Stimulated activated CD4-positive, alpha-beta T cell treated with anti-CD3 and anti-CD28 coated beads, Interleukin-12 subunit alpha, Interleukin-12 subunit beta, amount 100 ng/mL, for 48 hours (primary cell): ENCODE measurements at regions not wholly inside any gene's neighbourhood (a gene's known extent, or its start where the extent isn't known, plus 50 kb on each side); places are given as distances from the start of the nearest gene placed in this dataset.

Experiments used
- DNase-seq, 3 donors: peaks; one replicate each; pipeline ENCODE4 v3.0.0-alpha.2; 2020; ENCODE audit warnings: low read depth in 2 of 3, low spot score in 1 of 3

DNA sequence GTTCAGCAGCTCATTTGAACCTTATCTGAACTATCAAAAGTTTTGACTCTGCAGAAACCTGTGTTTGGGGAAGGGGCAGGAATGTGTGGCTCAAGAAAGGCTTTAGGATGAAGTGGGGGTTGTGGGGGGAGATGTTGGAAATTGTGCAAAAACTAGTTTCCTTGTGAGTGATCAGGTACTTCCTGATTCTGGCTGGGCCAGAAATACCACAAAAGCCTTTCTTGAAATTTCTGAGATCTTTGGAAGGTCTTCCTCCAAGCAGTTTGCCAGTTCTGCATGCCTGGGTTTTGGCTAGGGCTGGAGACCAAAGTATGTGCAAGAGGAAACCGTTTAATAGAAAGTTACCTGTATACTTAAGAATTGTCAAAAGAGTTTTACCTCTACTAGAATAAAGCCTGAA, 116.6 kb downstream of the BMP2 start:
- no peak for DNase-seq

DNA sequence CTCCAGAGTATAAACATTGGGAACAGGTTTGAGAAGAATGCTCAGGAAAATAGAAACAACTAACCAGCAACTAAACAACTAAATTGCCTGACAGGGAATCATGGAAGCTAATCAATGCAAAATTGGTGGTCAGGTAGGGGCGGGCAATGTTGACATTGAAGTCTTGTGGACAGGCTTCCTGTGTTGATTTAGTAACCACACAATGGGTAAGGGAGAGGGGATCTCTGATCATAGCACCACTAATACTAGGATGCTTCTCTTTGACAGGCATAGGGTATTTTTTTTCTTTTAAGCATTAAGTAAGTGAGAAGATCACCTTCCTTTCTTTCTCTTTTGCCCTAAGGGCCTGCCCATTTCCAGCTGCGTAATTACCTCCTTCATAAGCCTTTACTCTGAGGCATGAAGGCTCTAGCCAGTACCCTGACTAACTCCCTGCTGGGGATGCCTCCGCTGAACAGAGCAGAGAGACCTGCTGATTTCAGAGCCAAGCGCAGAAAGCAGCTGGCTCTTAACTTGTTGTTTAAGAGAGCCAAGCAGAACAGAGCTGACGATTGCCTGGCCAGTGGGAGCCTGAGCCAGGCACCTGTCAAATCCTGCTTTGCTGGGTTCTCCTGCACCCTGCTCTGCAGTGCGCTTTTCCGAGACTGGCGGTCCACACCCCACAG, 118.7 kb downstream of the BMP2 start:
- no peak for DNase-seq

DNA sequence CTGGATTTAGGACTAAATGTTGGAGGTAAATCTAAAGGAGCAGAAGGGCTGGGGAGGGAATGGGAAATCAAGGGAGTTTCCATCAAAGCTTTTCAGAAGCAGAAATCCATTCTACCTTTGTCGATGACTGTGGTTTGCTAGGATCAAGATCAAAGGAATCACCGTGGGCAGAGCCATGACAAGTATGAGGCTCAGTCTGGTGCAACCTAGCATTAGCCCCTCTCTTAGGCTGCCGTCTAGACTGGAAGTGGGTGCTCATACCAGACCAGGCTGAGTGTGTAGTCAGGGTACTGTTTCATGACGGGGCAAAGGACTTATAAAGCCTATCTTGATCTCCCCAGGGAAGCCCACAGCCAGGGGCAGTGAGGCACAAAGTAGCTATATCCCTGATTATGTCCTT, 120.5 kb downstream of the BMP2 start:
- no peak for DNase-seq

DNA sequence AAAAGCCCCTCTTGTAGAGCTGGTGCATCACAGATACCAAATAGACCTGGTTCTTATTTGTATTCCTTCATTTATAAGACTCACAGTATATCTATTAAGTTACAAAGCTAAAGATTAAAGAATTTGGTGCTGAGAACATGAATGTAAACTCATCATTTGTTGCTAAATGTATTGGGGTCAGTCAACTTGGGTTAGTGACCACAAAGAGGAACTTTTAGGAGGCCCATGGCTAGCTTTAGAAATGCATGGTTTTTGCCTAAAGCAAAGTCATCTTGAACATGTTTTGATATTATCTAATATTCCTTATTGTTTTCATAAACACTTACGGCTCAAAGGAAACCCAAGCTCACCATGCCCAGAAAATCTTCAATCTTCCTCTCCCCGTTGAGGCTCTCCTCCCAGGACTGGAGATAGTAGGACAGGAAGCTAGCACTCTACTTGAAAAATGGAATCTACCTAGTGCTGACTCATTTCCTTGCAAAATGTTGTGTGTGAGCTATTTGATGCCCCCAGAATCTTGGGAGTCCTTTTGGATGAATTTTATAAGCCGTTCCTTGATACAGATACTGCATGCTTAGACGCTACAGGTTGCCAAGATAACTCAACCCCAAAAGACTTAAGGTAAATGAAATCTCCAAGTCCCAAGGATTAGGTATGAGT, 121.4 kb downstream of the BMP2 start:
- DNase-seq: no peak

DNA sequence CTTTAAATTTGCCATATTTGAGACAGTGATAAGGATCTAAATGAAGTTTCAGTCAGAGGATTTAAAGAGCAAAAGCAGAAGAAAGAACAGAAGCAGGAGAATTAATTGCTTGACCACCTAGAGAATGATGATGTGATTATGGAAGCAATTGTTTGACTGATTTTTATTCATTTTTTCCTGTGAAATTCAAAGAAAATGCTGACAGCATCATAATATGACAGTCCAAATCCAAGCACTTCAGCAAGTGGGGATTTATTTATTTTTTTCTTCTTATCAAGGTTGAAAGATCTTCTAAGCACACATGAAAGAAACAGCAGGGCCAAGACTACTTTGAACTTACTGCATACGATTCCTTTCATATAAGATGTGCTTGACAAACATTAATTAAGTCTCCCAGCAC, 125.2 kb downstream of the BMP2 start:
- DNase-seq: no peak

DNA sequence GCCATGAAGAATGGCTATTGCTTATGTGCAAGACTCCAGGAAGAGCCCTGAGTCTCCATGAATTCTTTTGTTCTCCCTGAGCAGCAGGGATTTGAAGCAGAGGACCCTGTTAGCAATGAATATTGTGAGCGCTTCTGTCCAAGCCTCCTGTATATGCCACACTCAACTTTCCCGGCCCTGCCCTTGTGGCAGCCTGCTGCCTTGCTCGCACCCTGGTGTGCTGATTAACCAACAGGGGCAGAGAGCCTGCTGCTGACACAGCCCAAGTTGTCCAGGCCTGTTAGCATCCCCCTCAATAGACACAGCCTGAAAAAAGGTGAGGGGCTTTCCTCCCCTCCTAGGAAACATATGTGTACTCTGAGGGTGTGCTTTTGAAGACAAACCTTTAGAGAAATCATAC, 131.4 kb downstream of the BMP2 start:
- DNase-seq: no peak

DNA sequence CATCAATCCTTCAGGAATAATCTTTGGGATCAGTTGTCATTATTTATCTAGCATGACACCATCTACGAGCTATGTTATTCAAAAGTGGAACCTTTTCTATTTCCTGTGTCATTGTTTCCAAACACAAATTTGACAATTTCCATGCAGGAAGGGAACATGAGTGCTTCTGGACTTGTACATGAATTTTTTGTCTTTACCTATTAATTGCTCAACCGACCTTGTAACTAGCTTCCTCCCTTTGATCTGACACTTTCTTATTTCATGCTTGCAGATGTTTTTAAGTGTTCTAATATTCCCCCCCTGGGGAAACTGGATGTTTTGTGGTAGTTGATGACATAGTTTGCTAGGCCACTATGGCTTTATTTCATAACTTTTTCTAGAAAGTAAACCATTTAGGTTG, 139.4 kb downstream of the BMP2 start:
- DNase-seq: no peak

DNA sequence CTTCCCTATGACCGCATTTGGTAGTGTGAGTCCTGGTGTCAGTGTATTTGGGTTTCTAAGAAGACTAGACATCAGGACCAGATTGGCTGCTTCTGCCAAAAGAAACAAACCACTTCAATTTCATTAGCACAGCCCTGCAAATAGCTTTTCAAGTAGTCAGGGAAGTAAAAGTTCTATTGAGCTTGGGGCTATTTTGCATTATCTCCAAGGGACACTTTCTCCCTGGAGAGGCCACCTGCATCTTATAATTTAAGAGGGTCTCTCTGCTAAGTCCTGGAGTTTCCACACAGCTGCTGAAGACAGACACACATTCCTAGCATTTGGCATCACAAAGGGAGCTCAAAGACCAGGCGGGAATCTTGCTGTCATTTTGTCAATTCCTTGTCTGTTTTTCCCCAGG, 141.2 kb downstream of the BMP2 start:
- DNase-seq: no peak

DNA sequence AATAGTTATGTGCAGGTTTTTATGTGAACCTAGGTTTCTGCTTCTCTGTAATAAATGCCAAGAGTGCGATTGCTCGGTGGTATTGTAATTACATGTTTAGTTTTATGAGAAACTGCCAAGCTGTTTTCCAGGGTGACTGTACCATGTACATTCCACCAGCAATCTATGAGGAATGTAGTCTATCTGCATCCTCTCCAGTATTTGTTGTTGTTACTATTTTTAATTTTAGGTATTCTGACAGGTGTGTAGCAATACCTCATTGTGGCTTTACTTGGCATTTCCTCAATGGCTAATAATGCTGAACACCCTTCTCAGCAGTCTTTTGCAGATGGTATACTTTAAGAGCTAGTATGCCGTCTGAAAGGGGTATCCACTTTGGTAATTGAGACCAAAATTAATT, 142.1 kb downstream of the BMP2 start:
- DNase-seq: no peak

DNA sequence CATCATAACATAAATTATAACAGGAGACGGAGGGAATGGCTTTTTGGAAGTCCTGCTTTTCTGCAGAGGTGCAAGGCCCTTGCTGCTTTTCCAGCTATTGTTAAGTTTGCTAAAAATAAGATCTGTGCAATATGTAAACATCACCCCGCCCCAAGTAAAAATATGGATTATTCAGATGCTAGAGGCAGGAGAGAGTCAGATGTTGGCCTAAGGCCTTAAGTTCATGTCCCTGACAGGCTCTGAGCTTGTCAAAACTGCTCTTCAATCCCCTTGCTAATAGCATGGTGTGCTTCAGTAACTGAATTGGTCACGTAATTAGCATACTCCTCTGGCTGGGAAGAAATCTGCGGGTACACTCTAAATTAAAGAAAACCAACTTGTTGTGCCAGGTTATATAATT, 147.5 kb downstream of the BMP2 start:
- DNase-seq: no peak

DNA sequence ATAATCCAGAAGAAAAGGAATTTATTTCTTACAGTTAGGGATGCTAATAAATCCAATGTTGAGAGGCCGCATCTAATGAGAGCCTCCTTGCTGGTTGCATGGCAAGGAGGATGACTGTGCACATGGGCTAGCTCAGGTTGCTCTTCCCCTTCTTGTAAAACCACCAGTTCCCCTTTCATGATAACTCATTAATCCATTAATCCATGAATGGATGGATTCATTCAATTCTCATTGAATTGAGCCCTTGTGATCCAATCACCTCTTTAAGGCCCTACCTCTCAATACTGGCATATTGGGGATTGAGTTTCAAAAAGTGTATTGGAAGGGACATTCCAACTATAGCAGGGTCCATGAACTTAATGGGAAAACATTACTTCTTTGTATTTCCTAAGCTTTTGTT, 149.5 kb downstream of the BMP2 start:
- DNase-seq: no peak

DNA sequence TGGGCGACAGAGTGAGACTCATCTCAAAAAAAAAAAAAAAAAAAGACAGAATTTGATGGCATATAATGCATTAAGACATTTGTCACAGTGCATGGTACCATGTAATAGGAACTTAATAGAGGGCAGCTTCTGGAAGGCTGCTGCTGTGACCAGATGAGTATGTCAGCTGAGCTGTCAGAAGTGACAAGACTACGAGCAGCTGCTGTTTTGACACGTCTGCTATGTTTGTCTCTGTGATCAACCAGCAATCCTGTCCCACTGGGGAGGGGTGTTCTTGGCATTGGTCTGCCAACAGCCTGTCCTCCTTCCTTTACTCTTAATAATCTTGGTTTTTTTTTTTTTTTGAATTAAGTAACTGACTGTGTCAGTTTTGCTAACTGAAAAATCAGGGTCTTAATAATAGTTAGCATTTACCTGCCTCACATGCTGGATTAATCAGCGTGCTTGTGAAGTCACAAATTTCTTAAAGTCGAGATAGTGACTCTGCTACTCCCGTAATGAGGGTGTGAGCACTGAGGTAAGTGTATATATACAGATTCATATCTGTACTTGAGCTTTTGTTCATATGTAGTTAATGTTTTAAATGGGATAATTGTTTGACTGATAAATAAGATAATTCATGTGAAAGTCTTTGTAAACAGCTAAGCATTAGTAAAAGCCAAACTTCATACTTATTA, 152.4 kb downstream of the BMP2 start:
- no peak for DNase-seq

DNA sequence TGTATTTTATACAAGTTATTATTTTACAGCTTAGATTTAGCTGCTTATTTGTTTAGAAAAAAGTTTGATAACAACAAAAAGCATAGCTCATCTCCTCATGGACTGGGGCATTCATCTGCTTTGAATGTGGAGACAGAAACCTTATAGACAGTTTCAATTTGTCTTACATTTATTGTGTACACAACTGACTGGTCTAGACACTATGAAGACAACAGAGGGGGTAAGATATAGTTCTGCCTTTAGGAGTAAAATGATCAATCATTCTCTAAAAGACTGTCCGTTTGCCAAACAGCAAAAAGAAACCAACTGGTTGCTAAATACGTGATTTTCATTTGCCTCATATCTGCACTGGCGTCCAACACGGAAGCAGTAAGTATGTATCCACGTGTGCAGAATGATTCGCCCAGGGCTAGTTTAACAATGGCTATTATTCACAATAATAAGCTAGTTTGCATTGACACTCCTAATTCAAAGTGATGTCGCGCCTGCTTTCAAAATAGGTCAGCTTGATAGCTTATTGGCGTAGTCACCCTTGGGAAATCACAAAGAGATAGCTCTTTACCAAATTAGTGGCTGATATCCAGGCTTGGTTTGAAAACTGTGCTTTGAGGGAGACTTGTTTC, 153.6 kb downstream of the BMP2 start:
- DNase-seq: no peak

DNA sequence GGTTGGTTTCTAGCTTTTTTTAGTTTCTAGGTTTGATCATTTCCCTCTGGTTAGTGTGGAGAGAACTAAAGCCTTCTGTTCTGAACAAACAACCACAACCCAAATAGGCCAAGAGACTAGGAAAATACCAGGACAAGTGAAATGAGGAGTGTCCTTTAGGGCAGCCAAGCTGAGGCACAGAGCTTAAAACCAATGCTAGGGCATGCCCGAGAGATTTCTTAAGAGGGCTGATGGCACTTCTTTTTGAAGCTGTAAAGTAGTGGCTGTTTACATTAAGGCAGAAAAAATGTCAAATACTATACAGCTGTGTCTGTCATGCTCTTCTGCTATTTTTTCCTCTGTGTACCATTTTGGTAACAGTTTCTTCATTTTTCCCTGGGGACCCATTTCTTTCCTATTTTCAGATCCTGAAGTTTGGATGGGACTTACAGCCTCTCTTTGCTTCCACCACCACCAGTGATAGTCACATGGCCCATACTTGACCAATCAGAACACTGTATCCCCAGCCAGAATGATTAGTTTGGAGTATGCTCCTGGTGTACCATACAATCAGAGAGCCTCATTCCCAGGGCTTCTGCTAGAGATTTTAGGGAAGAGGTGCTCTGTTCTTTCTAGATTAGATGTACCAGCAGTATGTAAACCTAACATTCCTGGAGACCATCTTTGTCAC, 154.4 kb downstream of the BMP2 start:
- no peak for DNase-seq

DNA sequence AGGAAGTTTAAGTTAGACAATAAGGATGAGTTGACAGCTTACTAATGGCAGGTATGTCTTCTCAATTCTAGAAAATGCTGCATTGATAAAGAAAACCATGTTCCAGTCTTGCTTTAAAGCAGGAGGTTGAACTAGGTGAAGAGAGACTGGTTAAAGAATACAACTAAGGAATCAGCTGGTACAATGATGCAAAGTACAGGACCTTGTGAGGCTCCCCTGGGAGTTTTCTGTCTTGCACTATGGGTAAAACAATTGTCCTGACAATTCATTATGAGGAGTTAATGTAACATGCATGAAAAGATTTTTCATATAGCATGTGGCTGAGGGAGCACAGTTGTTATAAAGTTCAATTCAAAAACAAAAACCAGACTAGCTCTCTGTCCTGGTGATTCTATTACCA, 157.2 kb downstream of the BMP2 start:
- DNase-seq: no peak

DNA sequence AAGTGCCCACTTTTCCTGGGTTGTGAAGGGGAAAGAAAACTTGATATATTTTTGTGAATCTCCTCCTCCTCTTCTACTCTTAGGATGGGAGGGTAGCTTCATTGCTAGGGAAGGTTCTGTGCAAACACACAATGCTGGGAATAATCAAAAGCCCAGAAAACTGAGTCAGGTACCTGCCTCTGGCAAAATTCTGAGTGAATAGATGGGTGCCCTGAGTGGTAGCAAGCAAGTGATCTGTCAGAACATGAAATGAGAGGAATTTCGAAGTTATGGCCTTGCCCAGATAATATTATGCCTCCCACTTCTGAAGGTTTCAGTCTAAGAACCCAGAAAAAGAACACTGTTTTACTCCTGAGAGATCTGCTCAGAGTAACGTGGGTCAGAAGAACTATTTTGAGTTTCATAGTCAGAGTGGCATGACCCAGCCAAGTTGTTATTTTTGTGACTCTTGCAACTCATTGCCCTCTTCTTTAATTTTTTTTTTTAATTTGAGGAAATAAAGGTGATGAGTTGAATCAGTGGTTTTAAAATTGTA, 158.3 kb downstream of the BMP2 start:
- no peak for DNase-seq

DNA sequence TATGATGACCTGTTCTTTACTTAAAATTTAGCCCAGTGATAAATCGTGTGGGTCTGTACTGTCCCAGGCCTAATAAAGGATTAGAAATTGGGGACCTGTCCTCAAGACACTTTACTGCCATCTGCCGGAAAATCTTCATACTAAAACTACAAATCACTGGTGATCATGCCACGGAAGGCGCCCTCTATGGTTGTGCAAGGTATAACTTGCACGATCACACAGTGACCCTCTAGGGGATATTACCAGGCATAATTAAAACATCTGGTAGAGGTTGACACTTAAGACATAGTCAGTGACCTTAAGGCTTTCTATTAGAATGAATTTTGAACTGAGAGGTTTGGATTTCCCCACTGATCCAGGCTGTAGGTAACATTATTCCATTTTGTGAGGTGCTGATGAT, 172.6 kb downstream of the BMP2 start:
- DNase-seq: no peak

DNA sequence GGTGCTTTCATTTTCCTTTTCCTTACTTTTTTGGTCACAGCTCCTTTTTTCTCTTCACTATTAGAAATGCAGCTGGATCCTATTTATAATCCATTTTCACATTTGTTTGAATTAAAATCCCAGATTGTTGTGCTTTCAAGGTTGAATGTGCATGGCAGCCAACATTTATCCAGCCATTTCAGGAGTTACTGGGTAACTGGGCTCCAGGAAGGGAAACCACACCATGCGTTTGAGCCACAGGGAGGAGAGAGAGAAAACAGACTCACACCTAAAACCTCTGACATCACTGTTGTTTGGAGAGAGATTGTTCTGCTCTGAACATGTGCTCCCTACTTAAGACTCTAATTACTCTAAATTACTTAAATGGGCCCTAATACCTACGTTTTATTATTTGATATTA, 173.4 kb downstream of the BMP2 start:
- no peak for DNase-seq

DNA sequence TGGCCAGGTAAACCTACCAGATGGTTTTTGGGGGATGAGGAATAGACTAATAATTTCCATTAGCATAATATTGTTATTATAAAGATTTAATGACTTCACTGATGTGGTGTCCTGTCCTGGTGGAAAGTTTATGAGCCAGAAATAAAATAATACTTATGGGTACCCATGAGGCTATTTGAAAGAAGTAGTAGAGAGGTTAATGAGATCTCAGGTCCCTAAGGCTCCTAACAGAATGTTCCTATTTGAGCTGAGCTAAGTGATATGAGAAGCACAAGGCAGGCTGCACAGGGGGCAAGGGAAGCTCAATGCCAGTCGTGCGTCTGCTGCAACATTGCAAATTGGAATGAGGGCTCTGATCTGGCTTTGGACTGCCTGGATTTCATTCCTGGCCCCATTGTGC, 174.1 kb downstream of the BMP2 start:
- no peak for DNase-seq

DNA sequence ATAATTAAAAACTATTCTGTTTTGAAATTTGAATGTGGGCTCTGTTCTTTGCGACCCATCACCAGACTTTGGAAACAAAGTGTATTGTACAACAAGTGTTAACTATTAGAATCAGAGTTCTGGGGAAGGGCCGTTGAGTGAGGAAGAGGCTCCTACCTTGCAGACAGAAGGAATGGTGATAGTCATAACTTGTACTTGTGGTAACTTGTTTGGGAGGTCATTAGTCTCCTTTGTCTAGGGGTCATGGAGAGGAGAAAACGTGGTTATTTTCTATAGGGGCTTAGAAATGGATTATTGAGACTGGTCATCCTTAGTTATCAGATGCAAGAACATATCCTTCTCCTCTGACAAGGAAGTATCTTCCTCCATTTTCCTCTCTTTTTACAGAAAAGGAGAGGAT, 174.8 kb downstream of the BMP2 start:
- DNase-seq: no peak

DNA sequence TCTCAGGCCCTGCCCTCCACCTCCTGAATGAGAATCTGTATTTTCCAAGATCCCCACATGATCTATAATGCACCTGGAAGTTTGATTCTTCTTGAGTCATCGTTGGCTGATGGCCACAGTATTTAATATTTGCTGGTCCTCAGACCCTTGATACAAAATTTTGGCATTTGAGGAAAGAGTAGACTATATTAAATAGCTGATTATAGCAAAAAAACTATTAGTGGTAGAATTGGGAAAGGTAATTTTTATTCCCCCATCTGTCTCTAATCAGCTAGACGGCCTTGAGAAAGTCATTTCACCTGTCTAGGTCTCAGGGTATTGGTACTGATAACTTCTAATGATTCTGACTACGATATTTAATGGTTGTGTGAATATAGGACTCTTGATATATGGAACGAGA, 176.8 kb downstream of the BMP2 start:
- no peak for DNase-seq

DNA sequence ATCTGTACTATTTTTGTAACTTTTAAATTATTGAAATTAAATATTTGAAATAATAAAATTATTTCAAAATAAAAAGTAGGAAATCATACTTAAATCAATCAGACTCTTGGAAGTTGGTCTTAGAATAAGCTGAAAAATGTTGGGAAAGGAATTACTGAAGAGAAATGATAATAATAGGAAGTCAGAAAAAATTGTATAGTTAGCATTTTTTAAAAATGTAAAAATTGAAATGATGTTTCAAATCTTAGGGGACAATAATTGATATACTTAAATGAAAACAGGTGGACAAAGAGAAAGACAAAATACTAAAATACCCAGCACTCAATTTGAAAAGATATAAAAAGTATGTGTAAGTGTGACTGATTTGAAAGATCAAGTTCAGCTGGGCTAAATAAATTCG, 186.1 kb downstream of the BMP2 start:
- DNase-seq: no peak
